D721Med (cell line): ENCODE measurements at regions not wholly inside any gene's neighbourhood (a gene's known extent, or its start where the extent isn't known, plus 50 kb on each side); places are given as distances from the start of the nearest gene placed in this dataset.

Source experiments
- DNase-seq: peaks from one replicate; pipeline ENCODE4 v3.0.0; 2011; ENCODE audit warnings: low spot score; ENCODE audit not compliant: insufficient read length
- FAIRE-seq: peaks from 2 replicates; lab custom pipeline; 2011; peaks lifted over from hg19 to GRCh38; lab: Jason Lieb, UNC
- CTCF ChIP-seq: IDR thresholded peaks from 2 replicates; pipeline ENCODE4 v1.5.1; 2012; ENCODE audit warnings: mild to moderate bottlenecking, control low read depth; ENCODE audit not compliant: insufficient read depth; ENCODE audit errors: missing control alignments

GRCh38 chr1:60823151-60823550, 259.2 kb upstream of the NFIA start:
- no peak for TF ChIP-seq CTCF
- no peak for FAIRE-seq
- no peak for DNase-seq

GRCh38 chr1:60822252-60822651, 260.1 kb upstream of the NFIA start:
- no peak for FAIRE-seq
- no peak for DNase-seq

GRCh38 chr1:60821156-60821555, 261.2 kb upstream of the NFIA start:
- no peak for FAIRE-seq
- no peak for TF ChIP-seq CTCF
- no peak for DNase-seq

More at GRCh38 chr1:60822252-60822651, 260.1 kb upstream of the NFIA start:
- TF ChIP-seq CTCF: no peak

- FAIRE-seq: no peak
- no peak for TF ChIP-seq CTCF
Observed at GRCh38 chr1:60818969-60819701, 263.2 kb upstream of the NFIA start.

GRCh38 chr1:60813071-60813470, 269.3 kb upstream of the NFIA start:
- no peak for DNase-seq
- no peak for FAIRE-seq
- no peak for TF ChIP-seq CTCF

More at GRCh38 chr1:60818969-60819701, 263.2 kb upstream of the NFIA start:
- DNase-seq: no peak

- FAIRE-seq: no peak
- no peak for DNase-seq
- TF ChIP-seq CTCF: no peak
Observed at GRCh38 chr1:60809204-60809980, 273.0 kb upstream of the NFIA start.
